ENCODE measurements at regions not wholly inside any gene's neighbourhood (a gene's known extent, or its start where the extent isn't known, plus 50 kb on each side); places are given as distances from the start of the nearest gene placed in this dataset.

GRCh38 chr6:14731611-14732010 is 514.3 kb upstream of the JARID2 start:
- no peak overlapping the region for H3K4me3 ChIP-seq
- H3K36me3 ChIP-seq: no peaks in the 10 kb centered on the region
- no peaks in the 10 kb centered on the region for H3K27me3 ChIP-seq
- 72 to 85% methylated on average over 1 of the region's 1 CpG for WGBS, 2 donors
- no peak for DNase-seq
- H3K9me3 ChIP-seq: no peaks in the 10 kb centered on the region
- no peak for ATAC-seq (ENCODE audit: low FRiP score in 2 of 2)
- TF ChIP-seq POLR2AphosphoS5 (IDR thresholded peaks at IDR 0.05) (no peak), CTCF (IDR thresholded peaks at IDR 0.05) (no peak), EP300 (IDR thresholded peaks at IDR 0.05) (no peak), POLR2A (IDR thresholded peaks at IDR 0.05) (no peak)
- H3K27ac ChIP-seq: no peak overlapping the region
- peaks cover 10 to 29% (median 17%) of the 10 kb centered on the region in 4 donors for H3K4me1 ChIP-seq

- Histone ChIP-seq H3K36me3 (no peaks in the 10 kb centered on the region), H3K27me3 (no peaks in the 10 kb centered on the region), H3K4me3 (no peak overlapping the region), H3K27ac (peak overlapping the region in 1 of 4 donors; percentile 17), H3K4me1 (peaks cover 10 to 29% (median 16%) of the 10 kb centered on the region in 4 donors), H3K9me3 (no peaks in the 10 kb centered on the region)
- ATAC-seq (ENCODE audit: low FRiP score in 2 of 2) (no peak), DNase-seq (no peak)
- WGBS, 2 donors: 71 to 81% methylated on average over 4 of the region's 4 CpGs
- TF ChIP-seq POLR2A (IDR thresholded peaks at IDR 0.05): no peak
- TF ChIP-seq CTCF (IDR thresholded peaks at IDR 0.05): no peak
- TF ChIP-seq POLR2AphosphoS5 (IDR thresholded peaks at IDR 0.05): no peak
- no peak for TF ChIP-seq EP300 (IDR thresholded peaks at IDR 0.05)
These were observed 513.5 kb upstream of the JARID2 start for GRCh38 chr6:14732226-14732843.

- no peak for DNase-seq
- 82 to 86% methylated on average over 17 of the region's 17 CpGs for WGBS, 2 donors
- no peak for TF ChIP-seq POLR2AphosphoS5 (IDR thresholded peaks at IDR 0.05)
- H3K4me1 ChIP-seq: peaks cover 10 to 29% (median 13%) of the 10 kb centered on the region in 4 donors
- H3K27me3 ChIP-seq: no peaks in the 10 kb centered on the region
- H3K36me3 ChIP-seq: no peaks in the 10 kb centered on the region
- H3K4me3 ChIP-seq: no peak overlapping the region
- no peaks in the 10 kb centered on the region for H3K9me3 ChIP-seq
- ATAC-seq (ENCODE audit: low FRiP score in 2 of 2): no peak
- H3K27ac ChIP-seq: peak overlapping the region in 1 of 4 donors; percentile 74
These were observed 512.8 kb upstream of the JARID2 start for GRCh38 chr6:14732844-14733757.

- 88 to 90% methylated on average over 2 of the region's 2 CpGs for WGBS, 2 donors
- Histone ChIP-seq H3K36me3 (no peaks in the 10 kb centered on the region), H3K9me3 (no peaks in the 10 kb centered on the region), H3K27me3 (no peaks in the 10 kb centered on the region), H3K4me1 (peaks cover under 1 to 20% (median 9%) of the 10 kb centered on the region in 4 donors), H3K27ac (peak overlapping the region in 1 of 4 donors; percentile 74), H3K4me3 (no peak overlapping the region)
- no peak for TF ChIP-seq CTCF (IDR thresholded peaks at IDR 0.05)
- TF ChIP-seq POLR2A (IDR thresholded peaks at IDR 0.05): no peak
- no peak for DNase-seq
- ATAC-seq (ENCODE audit: low FRiP score in 2 of 2): no peak
These were observed 511.8 kb upstream of the JARID2 start for GRCh38 chr6:14734052-14734415.

GRCh38 chr6:14734416-14735340 is 511.2 kb upstream of the JARID2 start:
- Histone ChIP-seq H3K27ac (peak overlapping the region in 3 of 4 donors; percentile 23 to 74 (median 50)), H3K4me3 (no peak overlapping the region), H3K36me3 (no peaks in the 10 kb centered on the region), H3K27me3 (no peaks in the 10 kb centered on the region), H3K9me3 (no peaks in the 10 kb centered on the region), H3K4me1 (peaks cover 0 to 16% (median 9%) of the 10 kb centered on the region in 4 donors)
- WGBS, 2 donors: 44 to 60% methylated on average over 5 of the region's 5 CpGs
- DNase-seq: no peak
- ATAC-seq (ENCODE audit: low FRiP score in 2 of 2): peak; percentile 28 to 69
- TF ChIP-seq POLR2A (IDR thresholded peaks at IDR 0.05) (peak in 1 of 4 donors; percentile 36), CTCF (IDR thresholded peaks at IDR 0.05) (no peak), POLR2AphosphoS5 (IDR thresholded peaks at IDR 0.05) (peak in 1 of 2 donors; percentile 15), EP300 (IDR thresholded peaks at IDR 0.05) (peak in 1 of 4 donors; percentile 62)

Measured in upper lobe of left lung (tissue), 6 donors.